CD4-positive, CD25-positive, alpha-beta regulatory T cell (primary cell): ENCODE measurements at regions not wholly inside any gene's neighbourhood (a gene's known extent, or its start where the extent isn't known, plus 50 kb on each side); places are given as distances from the start of the nearest gene placed in this dataset.

Experiments used
- ATAC-seq, 2 donors: fragments of 150-1000 bp; cut with Tn5 transposase; one replicate each; pipeline ENCODE4 v1.10.0; 2021; ENCODE audit warnings: low read depth in 2 of 2, moderate number of reproducible peaks in 2 of 2, moderate library complexity in 1 of 2
- DNase-seq, 3 donors: peaks; one replicate each; pipeline versions ENCODE4 v3.0.0 to v3.0.0-alpha.2; 2012 to 2022; ENCODE audit warnings: mixed read lengths in 1 of 3
- H3K27ac ChIP-seq: one replicate; pipeline ENCODE4 v1.7.0; 2013; ENCODE audit warnings: mild to moderate bottlenecking, low read length; ENCODE audit not compliant: insufficient read depth, poor library complexity, severe bottlenecking
- H3K27me3 ChIP-seq: one replicate; pipeline ENCODE4 v1.7.0; 2013; ENCODE audit warnings: low read length; ENCODE audit not compliant: control insufficient read depth, insufficient read depth
- H3K36me3 ChIP-seq: one replicate; pipeline ENCODE4 v1.7.0; 2013; ENCODE audit warnings: mild to moderate bottlenecking, low read length, moderate library complexity; ENCODE audit not compliant: control insufficient read depth, insufficient read depth
- H3K4me1 ChIP-seq: 2 replicates; pipeline ENCODE4 v1.7.0; 2013; ENCODE audit warnings: mild to moderate bottlenecking, low read length; ENCODE audit not compliant: insufficient read depth, control insufficient read depth, poor library complexity, severe bottlenecking
- H3K4me3 ChIP-seq: one replicate; pipeline ENCODE4 v1.7.0; 2013; ENCODE audit warnings: low read depth, mild to moderate bottlenecking, low read length, moderate library complexity
- H3K9me3 ChIP-seq, 2 experiments: 1 replicate in 1 of 2; 2 replicates in 1 of 2; pipeline ENCODE4 v1.7.0; 2013; ENCODE audit warnings: low read length in 2 of 2, mild to moderate bottlenecking in 1 of 2, moderate library complexity in 1 of 2; ENCODE audit not compliant: control insufficient read depth in 2 of 2
- H3K27ac Mint-ChIP-seq, 3 donors: one replicate each; pipeline ENCODE4 v1.8.0; 2020 to 2022; ENCODE audit warnings: mild to moderate bottlenecking in 3 of 3, mixed read lengths in 3 of 3, moderate library complexity in 2 of 3
- H3K27me3 Mint-ChIP-seq: one replicate; pipeline ENCODE4 v1.8.0; 2022; ENCODE audit warnings: mild to moderate bottlenecking, mixed read lengths
- H3K36me3 Mint-ChIP-seq: one replicate; pipeline ENCODE4 v1.8.0; 2020; ENCODE audit warnings: mixed read lengths
- H3K4me1 Mint-ChIP-seq, 4 donors: one replicate each; pipeline ENCODE4 v1.8.0; 2020 to 2022; ENCODE audit warnings: mixed read lengths in 4 of 4, mild to moderate bottlenecking in 1 of 4
- H3K4me3 Mint-ChIP-seq, 4 donors: one replicate each; pipeline ENCODE4 v1.8.0; 2020 to 2022; ENCODE audit warnings: mild to moderate bottlenecking in 4 of 4, mixed read lengths in 4 of 4, moderate library complexity in 3 of 4
- H3K9me3 Mint-ChIP-seq, 7 donors: one replicate each; pipeline ENCODE4 v1.8.0; 2020 to 2022; ENCODE audit warnings: mixed read lengths in 7 of 7, mild to moderate bottlenecking in 3 of 7, moderate library complexity in 2 of 7

DNA sequence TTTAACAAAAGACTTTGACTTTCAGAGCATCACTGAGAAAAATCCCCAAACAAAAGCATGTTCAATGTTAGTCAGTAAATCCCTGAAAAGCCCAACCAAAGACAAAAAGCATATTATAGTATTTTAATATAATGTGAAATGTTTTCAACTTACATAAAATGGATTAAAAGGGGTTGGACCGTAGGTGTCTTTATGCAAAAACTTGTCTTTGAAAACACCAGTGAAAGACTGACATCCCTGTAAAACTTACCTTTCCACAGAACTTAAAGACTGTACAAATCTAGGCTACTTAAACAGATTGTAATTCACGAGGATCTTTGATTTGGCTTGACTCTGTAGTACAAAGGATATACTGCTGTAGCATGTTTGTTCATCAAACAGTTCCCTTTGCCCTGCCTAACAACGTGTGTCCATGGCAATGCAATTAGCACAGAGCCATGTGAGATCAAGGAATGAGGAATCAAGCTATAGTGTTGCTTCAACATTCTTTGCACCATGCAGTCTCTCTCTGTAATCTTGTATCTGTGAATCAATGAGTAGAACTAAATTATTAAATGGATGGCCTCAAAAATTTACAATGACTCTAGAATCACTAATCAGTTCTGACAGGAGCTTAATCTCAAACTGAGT, 138.5 kb upstream of the SYT1 start:
- no peaks in the 10 kb centered on the region for H3K27me3 ChIP-seq
- H3K36me3 ChIP-seq: no peaks in the 10 kb centered on the region
- H3K27ac ChIP-seq: no peak overlapping the region
- no peaks in the 10 kb centered on the region for H3K4me1 ChIP-seq
- H3K4me3 ChIP-seq: no peak overlapping the region
- Mint-ChIP-seq H3K9me3 (peaks cover under 1 to 9% (median 2%) of the 10 kb centered on the region in 7 donors), H3K27ac (no peak overlapping the region), H3K27me3 (no peaks in the 10 kb centered on the region), H3K4me3 (no peak overlapping the region), H3K36me3 (no peaks in the 10 kb centered on the region), H3K4me1 (no peaks in the 10 kb centered on the region)
- ATAC-seq: no peak
- H3K9me3 ChIP-seq: peaks cover 0 to 2% of the 10 kb centered on the region in 2 experiments
- DNase-seq: no peak

DNA sequence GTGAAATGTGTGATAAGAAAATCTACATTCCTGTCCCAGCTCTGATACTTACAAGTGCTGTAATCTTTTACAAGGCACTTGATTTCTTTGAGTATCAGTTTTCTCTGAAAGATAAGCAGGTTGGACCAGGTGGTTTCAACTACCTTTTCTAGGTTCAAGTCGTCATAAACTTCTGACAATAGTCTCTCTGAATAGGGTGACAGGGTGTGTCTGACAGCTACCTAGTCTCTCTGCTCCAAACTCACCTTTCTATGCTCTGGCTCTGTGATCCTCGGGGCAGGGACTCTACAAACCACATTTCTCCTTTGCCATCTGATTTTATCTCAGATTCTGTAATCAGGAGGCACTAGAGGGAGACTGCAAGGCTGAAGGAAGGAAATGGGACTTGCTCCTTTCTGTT, 137.7 kb upstream of the SYT1 start:
- peaks cover 0 to 5% (median 2%) of the 10 kb centered on the region in 7 donors for H3K9me3 Mint-ChIP-seq
- H3K36me3 Mint-ChIP-seq: no peaks in the 10 kb centered on the region
- no peak for ATAC-seq
- H3K27ac Mint-ChIP-seq: no peak overlapping the region
- Histone ChIP-seq H3K27me3 (no peaks in the 10 kb centered on the region), H3K27ac (no peak overlapping the region), H3K9me3 (peaks cover 0 to 2% of the 10 kb centered on the region in 2 experiments), H3K4me1 (no peaks in the 10 kb centered on the region), H3K36me3 (no peaks in the 10 kb centered on the region), H3K4me3 (no peak overlapping the region)
- H3K4me1 Mint-ChIP-seq: no peaks in the 10 kb centered on the region
- no peaks in the 10 kb centered on the region for H3K27me3 Mint-ChIP-seq
- H3K4me3 Mint-ChIP-seq: no peak overlapping the region
- DNase-seq: no peak

DNA sequence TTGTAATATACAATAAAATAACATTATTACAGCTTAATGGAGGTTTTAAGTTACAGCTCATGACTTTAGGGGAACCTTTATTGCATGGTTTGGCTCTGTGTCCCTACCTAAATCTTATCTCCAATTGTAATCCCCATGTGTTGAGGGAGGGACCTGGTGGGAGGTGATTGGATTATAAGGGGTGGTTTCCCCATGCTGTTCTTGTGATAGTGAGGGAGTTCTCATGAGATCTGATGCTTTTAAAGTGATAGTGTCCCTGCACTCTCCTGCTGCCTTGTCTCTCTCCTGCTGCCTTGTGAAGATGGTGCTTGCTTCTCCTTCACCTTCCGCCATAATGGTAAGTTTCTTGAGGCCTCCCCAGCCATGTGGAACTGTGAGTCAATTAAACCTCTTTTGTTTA, 132.1 kb upstream of the SYT1 start:
- DNase-seq: no peak
- H3K36me3 ChIP-seq: no peaks in the 10 kb centered on the region

DNA sequence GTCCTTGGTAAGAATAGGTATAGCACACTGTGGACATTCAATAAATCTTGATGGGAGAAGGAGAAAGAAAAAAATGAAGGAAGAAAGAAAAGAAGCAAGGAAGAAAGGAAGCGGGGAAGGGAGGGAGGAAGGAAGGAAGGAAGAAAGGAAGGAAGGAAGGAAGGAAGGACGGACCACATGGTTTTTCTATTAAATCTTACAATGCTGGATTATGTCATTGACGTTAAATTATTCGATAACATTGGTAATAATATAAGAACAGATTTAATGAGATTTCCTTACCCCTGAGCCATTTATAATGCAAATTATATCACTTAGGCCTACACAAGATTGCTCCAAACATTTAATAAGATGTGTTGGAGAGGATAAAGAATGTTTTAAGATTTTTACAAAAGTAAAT, 124.9 kb upstream of the SYT1 start:
- Histone ChIP-seq H3K4me1 (no peaks in the 10 kb centered on the region), H3K27ac (no peak overlapping the region), H3K4me3 (no peak overlapping the region), H3K36me3 (no peaks in the 10 kb centered on the region), H3K9me3 (peaks cover 0 to 4% of the 10 kb centered on the region in 2 experiments), H3K27me3 (no peaks in the 10 kb centered on the region)
- ATAC-seq (no peak), DNase-seq (no peak)
- no peak overlapping the region for H3K27ac Mint-ChIP-seq
- H3K9me3 Mint-ChIP-seq: peaks cover 0 to 14% (median 10%) of the 10 kb centered on the region in 7 donors
- H3K36me3 Mint-ChIP-seq: no peaks in the 10 kb centered on the region
- H3K4me1 Mint-ChIP-seq: no peaks in the 10 kb centered on the region
- H3K27me3 Mint-ChIP-seq: no peaks in the 10 kb centered on the region
- peak overlapping the region in 1 of 4 donors; percentile 27 for H3K4me3 Mint-ChIP-seq

More for the DNA sequence above, 132.1 kb upstream of the SYT1 start:
- Mint-ChIP-seq H3K9me3 (peaks cover 0 to 11% (median 5%) of the 10 kb centered on the region in 7 donors), H3K36me3 (no peaks in the 10 kb centered on the region), H3K27me3 (no peaks in the 10 kb centered on the region), H3K4me3 (no peak overlapping the region), H3K27ac (no peak overlapping the region), H3K4me1 (no peaks in the 10 kb centered on the region)
- no peak for ATAC-seq
- Histone ChIP-seq H3K27me3 (no peaks in the 10 kb centered on the region), H3K27ac (no peak overlapping the region), H3K9me3 (peaks cover 0 to 7% of the 10 kb centered on the region in 2 experiments), H3K4me3 (no peak overlapping the region), H3K4me1 (no peaks in the 10 kb centered on the region)

DNA sequence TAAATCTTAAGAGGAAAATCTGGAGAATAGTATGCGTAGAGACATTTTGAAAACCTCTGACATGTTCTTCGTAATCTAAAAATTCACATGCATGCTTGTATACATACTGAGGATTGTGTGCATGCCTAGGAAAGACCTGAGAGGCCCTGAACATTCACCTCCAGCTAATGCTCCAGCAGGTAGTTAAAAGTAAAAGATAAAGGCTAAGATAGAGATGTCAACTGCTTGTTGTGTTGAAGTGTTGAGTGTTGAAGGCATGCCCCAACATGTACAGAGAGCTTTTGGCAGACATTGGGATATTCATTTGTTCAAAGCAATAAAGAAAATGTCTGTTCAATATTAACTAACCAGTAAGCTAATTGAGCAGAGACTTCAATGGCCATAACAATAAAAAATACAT, 118.6 kb upstream of the SYT1 start:
- H3K4me3 ChIP-seq: no peak overlapping the region
- no peaks in the 10 kb centered on the region for H3K9me3 ChIP-seq
- peaks cover 4 to 31% (median 6%) of the 10 kb centered on the region in 7 donors for H3K9me3 Mint-ChIP-seq
- H3K27me3 ChIP-seq: no peaks in the 10 kb centered on the region
- no peaks in the 10 kb centered on the region for H3K36me3 ChIP-seq
- no peak overlapping the region for H3K4me3 Mint-ChIP-seq
- H3K4me1 ChIP-seq: no peaks in the 10 kb centered on the region
- DNase-seq (no peak), ATAC-seq (no peak)
- H3K27ac ChIP-seq: no peak overlapping the region
- no peaks in the 10 kb centered on the region for H3K4me1 Mint-ChIP-seq
- no peaks in the 10 kb centered on the region for H3K36me3 Mint-ChIP-seq
- no peaks in the 10 kb centered on the region for H3K27me3 Mint-ChIP-seq
- no peak overlapping the region for H3K27ac Mint-ChIP-seq

DNA sequence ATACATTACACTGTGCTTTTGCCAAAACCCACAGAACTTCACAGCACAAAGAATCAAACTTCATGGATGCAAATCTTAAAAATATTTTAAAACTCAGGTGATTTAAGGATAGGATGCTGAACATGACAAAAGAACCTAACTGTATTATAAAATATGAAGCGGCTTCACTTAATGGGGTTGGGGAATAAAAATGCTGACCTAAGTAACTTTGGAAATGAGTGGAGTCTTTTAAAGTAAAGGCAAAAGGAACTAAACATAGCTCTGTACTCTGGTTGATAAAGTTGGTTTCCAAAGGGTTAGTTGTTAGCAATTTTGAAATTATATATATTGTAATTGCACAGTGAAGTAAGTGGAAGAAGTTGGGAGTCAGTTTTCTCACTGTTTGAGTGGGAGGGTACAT, 111.5 kb upstream of the SYT1 start:
- Histone ChIP-seq H3K4me3 (no peak overlapping the region), H3K36me3 (no peaks in the 10 kb centered on the region), H3K4me1 (no peaks in the 10 kb centered on the region), H3K9me3 (peaks cover 0 to 4% of the 10 kb centered on the region in 2 experiments), H3K27ac (no peak overlapping the region), H3K27me3 (no peaks in the 10 kb centered on the region)
- H3K4me3 Mint-ChIP-seq: no peak overlapping the region
- ATAC-seq: no peak
- DNase-seq: no peak
- H3K27me3 Mint-ChIP-seq: no peaks in the 10 kb centered on the region
- H3K27ac Mint-ChIP-seq: no peak overlapping the region
- no peaks in the 10 kb centered on the region for H3K4me1 Mint-ChIP-seq
- H3K36me3 Mint-ChIP-seq: no peaks in the 10 kb centered on the region
- peaks cover 2 to 10% (median 7%) of the 10 kb centered on the region in 7 donors for H3K9me3 Mint-ChIP-seq

DNA sequence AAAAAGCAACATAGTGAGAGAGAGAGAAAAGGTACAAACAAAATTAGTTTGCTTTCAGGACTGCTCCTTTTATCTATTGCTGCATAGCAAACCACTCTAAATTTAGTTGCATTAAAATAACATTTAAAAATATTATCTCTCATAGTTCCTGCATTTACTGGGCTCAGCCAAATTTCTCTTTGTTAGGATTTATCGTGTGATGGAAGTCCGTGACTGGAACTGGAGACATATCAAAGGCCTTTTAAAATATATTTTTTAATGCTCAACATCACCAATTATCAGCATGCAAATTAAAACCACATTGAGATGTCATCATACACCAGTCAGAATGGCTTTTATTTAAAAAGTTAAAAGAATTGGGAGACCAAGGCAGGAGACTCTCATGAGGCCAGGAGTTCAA, 107.6 kb upstream of the SYT1 start:
- Mint-ChIP-seq H3K36me3 (no peaks in the 10 kb centered on the region), H3K27ac (no peak overlapping the region), H3K9me3 (peaks cover 0 to 13% (median 9%) of the 10 kb centered on the region in 7 donors), H3K4me3 (no peak overlapping the region), H3K27me3 (no peaks in the 10 kb centered on the region), H3K4me1 (no peaks in the 10 kb centered on the region)
- Histone ChIP-seq H3K9me3 (peaks cover 0 to 4% of the 10 kb centered on the region in 2 experiments), H3K27ac (no peak overlapping the region), H3K36me3 (no peaks in the 10 kb centered on the region), H3K4me3 (no peak overlapping the region), H3K27me3 (no peaks in the 10 kb centered on the region), H3K4me1 (no peaks in the 10 kb centered on the region)
- DNase-seq (no peak), ATAC-seq (no peak)

DNA sequence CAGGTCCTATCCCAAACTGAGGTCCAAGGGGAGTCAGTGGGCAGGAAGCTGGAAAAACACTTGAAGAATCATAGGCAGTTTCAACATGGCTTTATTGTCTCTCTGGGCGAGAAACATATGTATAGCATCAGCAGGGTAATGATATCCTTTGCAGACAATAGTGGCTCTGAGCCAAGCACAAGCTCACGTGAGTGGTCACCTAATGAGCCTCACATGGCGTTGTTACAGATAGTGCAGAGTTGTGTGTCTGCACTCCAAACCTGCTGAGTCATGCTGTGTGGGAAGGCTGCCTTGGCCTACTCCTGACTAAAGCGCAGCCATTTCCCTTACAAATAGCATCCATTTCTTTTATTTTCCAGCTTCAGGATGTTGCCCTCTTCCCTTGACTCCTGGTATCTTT, 105.2 kb upstream of the SYT1 start:
- no peaks in the 10 kb centered on the region for H3K9me3 ChIP-seq
- H3K4me3 Mint-ChIP-seq: no peak overlapping the region
- ATAC-seq: no peak

More for the DNA sequence above, 105.2 kb upstream of the SYT1 start:
- no peak overlapping the region for H3K27ac ChIP-seq
- Mint-ChIP-seq H3K4me1 (no peaks in the 10 kb centered on the region), H3K27ac (no peak overlapping the region), H3K36me3 (no peaks in the 10 kb centered on the region), H3K27me3 (no peaks in the 10 kb centered on the region), H3K9me3 (peaks cover 0 to 20% (median 7%) of the 10 kb centered on the region in 7 donors)
- DNase-seq: no peak
- H3K27me3 ChIP-seq: no peaks in the 10 kb centered on the region
- H3K36me3 ChIP-seq: no peaks in the 10 kb centered on the region
- no peak overlapping the region for H3K4me3 ChIP-seq
- no peaks in the 10 kb centered on the region for H3K4me1 ChIP-seq
